ENCODE measurements at regions not wholly inside any gene's neighbourhood (a gene's known extent, or its start where the extent isn't known, plus 50 kb on each side); places are given as distances from the start of the nearest gene placed in this dataset.

- TF ChIP-seq CTCF (IDR thresholded peaks at IDR 0.05; ENCODE audit: insufficient read depth, low read depth, low read length) (no peak), EZH2 (IDR thresholded peaks at IDR 0.05; ENCODE audit: insufficient read depth, low read length) (no peak)
Observed at GRCh38 chr4:181845617-181846016, 397.6 kb upstream of the TENM3 start.
